Astrocyte of the cerebellum (primary cell): ENCODE measurements at regions not wholly inside any gene's neighbourhood (a gene's known extent, or its start where the extent isn't known, plus 50 kb on each side); places are given as distances from the start of the nearest gene placed in this dataset.

Experiments used
- DNase-seq: peaks from one replicate; pipeline ENCODE4 v3.0.0-alpha.2; 2011; ENCODE audit warnings: low read depth
- H3K4me3 ChIP-seq: 2 replicates; pipeline ENCODE4 v1.5.1; 2011; ENCODE audit warnings: mild to moderate bottlenecking, low read depth, low read length, moderate library complexity
- CTCF ChIP-seq: IDR thresholded peaks from 2 replicates; pipeline ENCODE4 v1.5.1; 2012; ENCODE audit warnings: low read length, low read depth, moderate library complexity, mild to moderate bottlenecking; ENCODE audit errors: missing control alignments
- in situ Hi-C: cut with HindIII; loops from 2 replicates; pipeline ENCODE4 v1.10.0; 2017; ENCODE audit warnings: low sequenced_read_pairs

GRCh38 chr1:82348487-82348886, 547.8 kb downstream of the ADGRL2 start:
- DNase-seq = no peak
- TF ChIP-seq CTCF = no peak
- in situ Hi-C loops = no loop called here
- no peak overlapping the region for H3K4me3 ChIP-seq

GRCh38 chr1:82346141-82346540, 545.4 kb downstream of the ADGRL2 start:
- H3K4me3 ChIP-seq = no peak overlapping the region
- in situ Hi-C loops = no loop called here

GRCh38 chr1:82343381-82343780, 542.6 kb downstream of the ADGRL2 start:
- in situ Hi-C loops = no loop called here
- no peak overlapping the region for H3K4me3 ChIP-seq
- DNase-seq = no peak
- no peak for TF ChIP-seq CTCF

More at GRCh38 chr1:82346141-82346540, 545.4 kb downstream of the ADGRL2 start:
- TF ChIP-seq CTCF = no peak
- DNase-seq = no peak

GRCh38 chr1:82337635-82338034, 536.9 kb downstream of the ADGRL2 start:
- in situ Hi-C loops = no loop called here
- no peak overlapping the region for H3K4me3 ChIP-seq
- DNase-seq = no peak
- TF ChIP-seq CTCF = no peak

GRCh38 chr1:82330330-82330729, 529.6 kb downstream of the ADGRL2 start:
- no peak overlapping the region for H3K4me3 ChIP-seq
- TF ChIP-seq CTCF = no peak
- DNase-seq = no peak
- in situ Hi-C loops = no loop called here

GRCh38 chr1:82329226-82329625, 528.5 kb downstream of the ADGRL2 start:
- no peak overlapping the region for H3K4me3 ChIP-seq
- DNase-seq = no peak
- TF ChIP-seq CTCF = no peak
- in situ Hi-C loops = no loop called here
